H1 (cell line): ENCODE measurements at regions not wholly inside any gene's neighbourhood (a gene's known extent, or its start where the extent isn't known, plus 50 kb on each side); places are given as distances from the start of the nearest gene placed in this dataset.

Experiments
- ASH2L ChIP-seq: fragments of 200-600, 300-600 bp; sonication (generic); IDR thresholded peaks from one replicate; pipeline ENCODE4 v1.7.1; 2017; ENCODE audit warnings: low read length
- BRCA1 ChIP-seq: IDR thresholded peaks from 2 replicates; pipeline ENCODE4 v1.6.1; 2012; ENCODE audit warnings: low read depth, low read length, improper control_type of control experiment
- CHD2 ChIP-seq: IDR thresholded peaks from 2 replicates; pipeline ENCODE4 v1.6.1; 2012; ENCODE audit warnings: low read length, improper control_type of control experiment
- EP300 ChIP-seq, 2 experiments: IDR thresholded peaks; 1 replicate in 1 of 2; 2 replicates in 1 of 2; pipeline ENCODE4 v1.6.1; 2011 to 2012; ENCODE audit warnings: low read depth in 2 of 2, low read length in 2 of 2, mild to moderate bottlenecking in 2 of 2, borderline replicate concordance in 1 of 2, inconsistent platforms in 1 of 2, moderate library complexity in 1 of 2
- EZH2 ChIP-seq: fragments of 200-600 bp; sonication (generic); IDR thresholded peaks from 2 replicates; pipeline ENCODE4 v1.7.1; 2012; ENCODE audit warnings: low read depth, mild to moderate bottlenecking, moderate library complexity, low read length, inconsistent platforms; ENCODE audit not compliant: severe bottlenecking
- HDAC2 ChIP-seq, 2 experiments: fragments of 300-600 bp in 1 of 2; sonication (generic) in 1 of 2; IDR thresholded peaks; 2 replicates each; pipeline ENCODE4 v1.6.1; 2011 to 2012; ENCODE audit warnings: low read depth in 2 of 2, low read length in 2 of 2, mild to moderate bottlenecking in 2 of 2, moderate library complexity in 2 of 2, borderline replicate concordance in 1 of 2, inconsistent platforms in 1 of 2
- PHF8 ChIP-seq: fragments of 200-600 bp; sonication (generic); conservative IDR thresholded peaks from 2 replicates; pipeline ENCODE4 v1.7.1; 2012; ENCODE audit warnings: low read depth, mild to moderate bottlenecking, inconsistent platforms, low read length, moderate library complexity
- POLR2A ChIP-seq, 2 experiments: IDR thresholded peaks; 1 replicate in 1 of 2; 2 replicates in 1 of 2; pipeline ENCODE4 v1.6.1; 2011; ENCODE audit warnings: low read depth in 2 of 2, low read length in 2 of 2, mild to moderate bottlenecking in 2 of 2; ENCODE audit errors: control extremely low read depth in 1 of 2
- RBBP5 ChIP-seq: IDR thresholded peaks from 2 replicates; pipeline ENCODE4 v1.7.1; 2012; ENCODE audit warnings: low read depth, mild to moderate bottlenecking, inconsistent platforms, low read length, moderate library complexity, borderline replicate concordance
- RFX5 ChIP-seq: IDR thresholded peaks from 2 replicates; pipeline ENCODE4 v1.6.1; 2011; ENCODE audit warnings: low read depth, low read length, improper control_type of control experiment, borderline replicate concordance
- TAF1 ChIP-seq: IDR thresholded peaks from 2 replicates; pipeline ENCODE4 v1.6.1; 2011; ENCODE audit warnings: mild to moderate bottlenecking, low read depth, low read length
- TF ChIP-seq, protein P1 (sequence below), 3 experiments: IDR thresholded peaks; 1 replicate in 2 of 3; 2 replicates in 1 of 3; pipeline versions ENCODE4 v1.5.1 to v1.6.1; 2011; ENCODE audit warnings: low read length in 3 of 3, mild to moderate bottlenecking in 3 of 3, inconsistent platforms in 2 of 3, low read depth in 1 of 3, moderate library complexity in 1 of 3; ENCODE audit not compliant: insufficient read depth in 1 of 3; ENCODE audit errors: control extremely low read depth in 1 of 3
- TF ChIP-seq, protein P2 (sequence below): IDR thresholded peaks from 2 replicates; pipeline ENCODE4 v1.6.1; 2011; ENCODE audit warnings: low read depth, mild to moderate bottlenecking, low read length; ENCODE audit not compliant: insufficient read depth

DNA sequence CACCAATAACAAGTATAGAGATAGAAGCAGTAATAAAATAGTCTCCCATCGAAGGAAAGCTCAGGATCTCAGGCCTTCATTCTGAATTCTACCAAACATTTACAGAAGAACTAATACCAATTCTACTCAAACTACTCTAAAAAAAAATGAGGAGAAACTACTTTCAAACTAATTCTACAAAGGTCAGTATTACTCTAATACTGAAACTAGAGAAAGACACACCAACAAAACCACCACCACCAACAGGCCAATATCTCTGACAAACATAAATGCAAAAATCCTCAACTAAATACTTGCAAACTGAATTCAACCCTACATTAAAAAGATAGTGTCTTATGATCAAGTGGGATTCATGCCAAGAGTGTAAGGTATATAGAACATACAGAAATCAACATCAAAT is 1078.4 kb downstream of the KCNT2 start:
- no peak for TF ChIP-seq HDAC2 (IDR thresholded peaks at IDR 0.05; ENCODE audit: borderline replicate concordance in 1 of 2, low read depth in 2 of 2, low read length in 2 of 2)
- TF ChIP-seq PHF8 = no peak
- TF ChIP-seq, protein P1, sequence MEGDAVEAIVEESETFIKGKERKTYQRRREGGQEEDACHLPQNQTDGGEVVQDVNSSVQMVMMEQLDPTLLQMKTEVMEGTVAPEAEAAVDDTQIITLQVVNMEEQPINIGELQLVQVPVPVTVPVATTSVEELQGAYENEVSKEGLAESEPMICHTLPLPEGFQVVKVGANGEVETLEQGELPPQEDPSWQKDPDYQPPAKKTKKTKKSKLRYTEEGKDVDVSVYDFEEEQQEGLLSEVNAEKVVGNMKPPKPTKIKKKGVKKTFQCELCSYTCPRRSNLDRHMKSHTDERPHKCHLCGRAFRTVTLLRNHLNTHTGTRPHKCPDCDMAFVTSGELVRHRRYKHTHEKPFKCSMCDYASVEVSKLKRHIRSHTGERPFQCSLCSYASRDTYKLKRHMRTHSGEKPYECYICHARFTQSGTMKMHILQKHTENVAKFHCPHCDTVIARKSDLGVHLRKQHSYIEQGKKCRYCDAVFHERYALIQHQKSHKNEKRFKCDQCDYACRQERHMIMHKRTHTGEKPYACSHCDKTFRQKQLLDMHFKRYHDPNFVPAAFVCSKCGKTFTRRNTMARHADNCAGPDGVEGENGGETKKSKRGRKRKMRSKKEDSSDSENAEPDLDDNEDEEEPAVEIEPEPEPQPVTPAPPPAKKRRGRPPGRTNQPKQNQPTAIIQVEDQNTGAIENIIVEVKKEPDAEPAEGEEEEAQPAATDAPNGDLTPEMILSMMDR (IDR thresholded peaks at IDR 0.05; ENCODE audit: control extremely low read depth in 1 of 3, insufficient read depth in 1 of 3, low read depth in 1 of 3, low read length in 3 of 3) = no peak
- TF ChIP-seq POLR2A (IDR thresholded peaks at IDR 0.05; ENCODE audit: control extremely low read depth in 1 of 2, low read depth in 2 of 2, low read length in 2 of 2) = no peak
- TF ChIP-seq CHD2 = no peak
- TF ChIP-seq ASH2L = no peak
- TF ChIP-seq BRCA1 = no peak
- TF ChIP-seq RBBP5 = no peak
- TF ChIP-seq EZH2 = no peak
- TF ChIP-seq TAF1 = no peak
- TF ChIP-seq, protein P2, sequence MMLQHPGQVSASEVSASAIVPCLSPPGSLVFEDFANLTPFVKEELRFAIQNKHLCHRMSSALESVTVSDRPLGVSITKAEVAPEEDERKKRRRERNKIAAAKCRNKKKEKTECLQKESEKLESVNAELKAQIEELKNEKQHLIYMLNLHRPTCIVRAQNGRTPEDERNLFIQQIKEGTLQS = no peak
- TF ChIP-seq EP300 (IDR thresholded peaks at IDR 0.05; ENCODE audit: borderline replicate concordance in 1 of 2, low read depth in 2 of 2, low read length in 2 of 2) = no peak
- no peak for TF ChIP-seq RFX5
